ENCODE measurements at regions not wholly inside any gene's neighbourhood (a gene's known extent, or its start where the extent isn't known, plus 50 kb on each side); places are given as distances from the start of the nearest gene placed in this dataset.

DNA sequence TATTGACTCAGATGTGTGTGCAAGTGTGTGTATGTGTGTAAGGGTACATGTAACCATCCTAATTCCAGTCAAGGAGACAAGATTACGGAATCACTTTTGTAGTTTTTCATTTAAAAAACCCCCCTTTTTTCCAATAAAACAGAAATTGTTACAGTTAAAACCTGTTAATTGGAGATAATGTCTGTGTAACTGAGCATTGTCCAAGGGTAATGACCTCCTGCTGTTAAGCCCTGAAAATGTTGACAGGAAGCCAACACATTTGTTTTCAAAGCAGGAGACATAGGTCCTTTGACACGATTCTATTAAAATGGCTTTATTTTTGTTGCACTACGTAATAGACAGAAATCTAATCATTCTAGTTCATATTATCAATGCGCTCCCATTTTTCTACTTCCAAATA, 457.3 kb upstream of the ARRDC3 start:
- H3K27ac ChIP-seq: no peak overlapping the region
- TF ChIP-seq, protein P1, sequence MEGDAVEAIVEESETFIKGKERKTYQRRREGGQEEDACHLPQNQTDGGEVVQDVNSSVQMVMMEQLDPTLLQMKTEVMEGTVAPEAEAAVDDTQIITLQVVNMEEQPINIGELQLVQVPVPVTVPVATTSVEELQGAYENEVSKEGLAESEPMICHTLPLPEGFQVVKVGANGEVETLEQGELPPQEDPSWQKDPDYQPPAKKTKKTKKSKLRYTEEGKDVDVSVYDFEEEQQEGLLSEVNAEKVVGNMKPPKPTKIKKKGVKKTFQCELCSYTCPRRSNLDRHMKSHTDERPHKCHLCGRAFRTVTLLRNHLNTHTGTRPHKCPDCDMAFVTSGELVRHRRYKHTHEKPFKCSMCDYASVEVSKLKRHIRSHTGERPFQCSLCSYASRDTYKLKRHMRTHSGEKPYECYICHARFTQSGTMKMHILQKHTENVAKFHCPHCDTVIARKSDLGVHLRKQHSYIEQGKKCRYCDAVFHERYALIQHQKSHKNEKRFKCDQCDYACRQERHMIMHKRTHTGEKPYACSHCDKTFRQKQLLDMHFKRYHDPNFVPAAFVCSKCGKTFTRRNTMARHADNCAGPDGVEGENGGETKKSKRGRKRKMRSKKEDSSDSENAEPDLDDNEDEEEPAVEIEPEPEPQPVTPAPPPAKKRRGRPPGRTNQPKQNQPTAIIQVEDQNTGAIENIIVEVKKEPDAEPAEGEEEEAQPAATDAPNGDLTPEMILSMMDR (conservative IDR thresholded peaks at IDR 0.05): no peak

DNA sequence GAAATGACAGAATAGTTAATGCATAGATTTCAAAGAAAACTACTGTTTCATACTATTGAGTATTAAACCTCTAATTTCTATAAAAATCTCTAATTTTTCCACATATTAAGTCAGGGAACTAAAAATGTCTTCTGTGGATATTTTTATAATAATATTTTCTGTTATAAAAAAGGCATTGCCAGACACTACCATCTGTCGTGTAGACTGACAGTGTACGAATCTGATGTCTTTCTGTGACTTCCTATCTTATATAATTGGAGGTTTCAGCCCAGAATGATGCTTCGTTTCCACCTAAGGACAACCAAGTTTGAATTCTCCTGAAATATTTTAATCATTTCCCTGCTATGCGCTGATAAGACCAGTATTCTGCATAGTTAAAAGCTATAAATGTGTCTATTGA, 456.6 kb upstream of the ARRDC3 start:
- H3K27ac ChIP-seq: no peak overlapping the region
- TF ChIP-seq, protein P1 (conservative IDR thresholded peaks at IDR 0.05): no peak

DNA sequence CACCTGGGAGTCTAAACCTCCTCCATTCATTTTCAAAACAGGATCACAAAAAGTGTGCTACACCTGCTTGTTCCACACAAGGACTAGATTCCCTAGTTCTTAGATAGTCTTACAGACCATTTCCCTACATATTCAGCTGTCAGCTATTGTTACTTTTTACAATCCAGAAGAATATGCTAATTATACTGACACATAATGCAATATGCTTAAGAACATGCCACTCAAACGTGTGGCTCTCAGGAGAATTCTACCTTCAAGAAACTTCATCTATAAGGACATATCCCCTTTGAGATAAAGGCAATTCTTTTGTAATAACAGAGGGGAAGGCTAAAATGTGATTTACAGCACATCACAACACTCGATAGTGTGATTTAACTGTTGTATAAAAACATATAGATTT, 456.1 kb upstream of the ARRDC3 start:
- TF ChIP-seq, protein P1 (conservative IDR thresholded peaks at IDR 0.05): no peak
- no peak overlapping the region for H3K27ac ChIP-seq

DNA sequence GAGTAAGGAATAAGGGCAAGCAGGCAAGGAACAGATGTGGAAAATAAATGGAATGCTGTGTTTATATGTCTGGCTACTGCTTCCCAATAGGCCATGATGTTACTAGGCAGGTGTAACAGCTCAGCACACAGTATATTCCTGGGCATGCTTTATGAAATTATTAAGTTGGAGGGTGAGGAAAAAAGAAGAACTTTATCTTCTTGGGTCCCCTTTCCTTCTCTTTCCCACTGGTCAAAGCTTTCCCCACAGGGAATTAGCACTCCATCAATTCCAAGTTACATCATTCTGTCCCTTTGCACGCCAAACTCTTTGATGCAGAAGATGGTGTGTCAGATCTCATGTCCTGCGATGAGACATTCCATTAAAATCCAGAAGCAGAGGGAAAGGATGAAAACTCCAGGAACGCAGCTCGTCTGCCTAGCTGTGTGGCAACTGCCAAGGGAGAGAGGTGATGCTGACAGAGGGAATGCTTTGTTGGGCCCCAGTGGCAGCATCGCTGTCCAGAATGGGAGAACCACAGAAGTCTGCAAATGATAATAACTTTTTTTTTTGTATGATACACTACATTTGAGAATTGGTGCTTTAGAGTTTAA, 447.3 kb upstream of the ARRDC3 start:
- TF ChIP-seq, protein P1 (conservative IDR thresholded peaks at IDR 0.05): no peak
- H3K27ac ChIP-seq: no peak overlapping the region

DNA sequence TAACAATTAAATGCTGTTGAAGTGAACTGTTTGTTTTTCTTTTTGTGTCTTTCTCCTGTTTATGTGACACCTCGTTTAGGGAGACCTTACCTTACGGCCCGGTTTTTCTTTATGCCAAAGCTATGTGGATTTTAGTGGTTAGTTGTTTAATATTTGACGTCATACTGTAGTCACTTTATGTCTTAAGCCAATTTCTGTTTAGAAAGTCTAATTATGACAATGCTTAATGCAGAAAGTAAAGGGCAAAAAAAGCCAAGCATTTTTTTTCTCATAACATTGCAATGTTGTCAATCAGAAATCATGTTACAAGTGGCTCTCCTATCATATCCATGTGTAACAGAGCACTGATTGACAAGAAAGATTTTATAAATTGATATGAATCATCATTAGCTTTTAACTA, 442.5 kb upstream of the ARRDC3 start:
- H3K27ac ChIP-seq: no peak overlapping the region
- TF ChIP-seq, protein P1 (conservative IDR thresholded peaks at IDR 0.05): no peak

DNA sequence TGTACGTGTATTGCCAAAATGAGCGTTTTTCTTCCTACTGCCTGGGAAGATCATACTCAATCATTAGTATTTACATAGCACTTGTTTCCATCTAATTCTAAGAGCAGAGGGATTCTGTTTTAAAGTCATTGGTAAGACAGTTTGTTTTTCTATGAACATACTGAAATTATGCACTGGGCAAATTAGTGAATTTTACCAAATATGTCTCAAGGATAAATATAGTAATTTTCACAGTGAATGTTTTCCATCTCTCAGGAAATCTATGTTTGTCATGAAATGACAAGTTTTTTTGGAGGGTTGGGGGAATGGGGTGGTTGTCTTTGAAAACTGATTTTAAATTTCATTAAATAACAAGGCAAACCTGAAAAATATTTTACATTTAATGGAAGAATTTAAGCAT, 441.3 kb upstream of the ARRDC3 start:
- H3K27ac ChIP-seq: no peak overlapping the region
- TF ChIP-seq, protein P1 (conservative IDR thresholded peaks at IDR 0.05): no peak

DNA sequence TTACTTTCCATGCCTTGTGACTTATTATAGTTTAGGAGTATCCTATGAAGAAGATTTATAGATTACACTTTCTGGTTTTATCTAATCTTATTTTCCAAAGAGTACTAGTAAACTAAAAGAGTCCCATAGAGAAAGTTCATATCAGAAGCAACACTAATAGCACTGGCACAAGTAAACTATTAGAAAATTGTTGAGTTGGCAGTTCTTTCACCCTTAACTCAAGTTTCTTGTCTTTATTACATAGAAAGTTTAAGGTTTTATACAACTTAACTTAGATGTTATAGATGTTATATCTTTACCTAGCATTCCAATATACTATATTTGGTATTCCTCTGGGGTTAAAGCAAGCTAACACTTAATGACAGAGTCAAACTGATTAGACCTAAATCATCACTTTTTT, 437.8 kb upstream of the ARRDC3 start:
- TF ChIP-seq, protein P1 (conservative IDR thresholded peaks at IDR 0.05): no peak
- no peak overlapping the region for H3K27ac ChIP-seq
